MG63 (cell line): ENCODE measurements at regions not wholly inside any gene's neighbourhood (a gene's known extent, or its start where the extent isn't known, plus 50 kb on each side); places are given as distances from the start of the nearest gene placed in this dataset.

Source experiments
- DNase-seq: peaks from one replicate; pipeline ENCODE4 v3.0.0-alpha.2; 2020
- H3K27me3 ChIP-seq: fragments of 250-450 bp; sonication (Bioruptor Pico); 2 replicates; pipeline ENCODE4 v1.5.1; 2020; ENCODE audit warnings: mild to moderate bottlenecking, moderate library complexity
- H3K36me3 ChIP-seq: fragments of 250-450 bp; sonication (Bioruptor Pico); 2 replicates; pipeline ENCODE4 v1.5.1; 2020; ENCODE audit warnings: mild to moderate bottlenecking, moderate library complexity
- H3K4me3 ChIP-seq: fragments of 250-450 bp; sonication (Bioruptor Pico); 2 replicates; pipeline ENCODE4 v1.5.1; 2020; ENCODE audit warnings: mild to moderate bottlenecking, moderate library complexity
- H3K9me3 ChIP-seq: fragments of 250-450 bp; sonication (Bioruptor Pico); 2 replicates; pipeline ENCODE4 v1.5.1; 2020; ENCODE audit warnings: mild to moderate bottlenecking, moderate library complexity

DNA sequence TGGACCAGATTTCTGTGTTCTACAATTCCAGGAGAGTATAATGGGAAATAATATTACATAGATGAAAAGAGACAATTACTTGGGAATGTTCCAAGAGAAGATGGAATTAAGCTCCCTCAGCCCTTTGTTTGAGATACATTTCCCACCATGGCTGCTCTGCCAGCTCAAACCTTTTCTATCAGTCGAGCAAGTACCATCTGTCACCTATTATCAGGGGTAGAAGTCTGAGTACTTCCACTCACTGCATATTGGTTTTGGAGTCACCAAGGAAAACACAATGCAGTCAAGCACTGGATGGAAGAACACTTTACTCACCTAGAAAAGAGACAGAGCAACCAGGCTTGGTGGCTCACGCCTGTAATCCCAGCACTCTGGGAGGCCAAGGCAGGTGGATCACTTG lies 270.4 kb upstream of the FAR2 start:
- no peaks in the 10 kb centered on the region for H3K9me3 ChIP-seq
- H3K27me3 ChIP-seq = 0 out of 2 replicates have a peak, but pooled peaks cover 2% of the 10 kb centered on the region
- no peak overlapping the region for H3K4me3 ChIP-seq
- no peaks in the 10 kb centered on the region for H3K36me3 ChIP-seq
- no peak for DNase-seq

GRCh38 chr12:28879379-28879778 lies 269.7 kb upstream of the FAR2 start:
- DNase-seq = no peak
- H3K9me3 ChIP-seq = no peaks in the 10 kb centered on the region
- H3K4me3 ChIP-seq = no peak overlapping the region
- no peaks in the 10 kb centered on the region for H3K36me3 ChIP-seq
- 0 out of 2 replicates have a peak, but pooled peaks cover 2% of the 10 kb centered on the region for H3K27me3 ChIP-seq

DNA sequence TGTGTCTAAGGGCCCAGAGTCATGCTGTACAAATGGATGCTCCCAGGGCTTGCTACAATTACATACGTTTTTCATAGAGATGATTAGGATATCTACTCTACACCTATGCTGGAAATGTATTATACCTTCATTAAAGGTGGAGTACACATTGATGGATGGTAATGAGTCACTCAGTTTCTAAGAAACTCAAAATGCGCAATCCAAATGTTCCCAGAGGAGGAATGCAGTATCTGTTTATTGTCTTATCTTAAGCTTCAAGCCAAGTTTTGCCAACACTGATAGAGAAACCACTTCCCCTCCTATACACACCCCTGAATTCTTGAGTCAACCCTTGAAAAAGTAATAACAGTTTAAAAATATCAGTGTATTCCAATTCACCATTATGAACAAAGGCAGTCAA lies 266.6 kb upstream of the FAR2 start:
- Histone ChIP-seq H3K36me3 (no peaks in the 10 kb centered on the region), H3K27me3 (0 out of 2 replicates have a peak, but pooled peaks cover 4% of the 10 kb centered on the region), H3K4me3 (no peak overlapping the region), H3K9me3 (no peaks in the 10 kb centered on the region)
- DNase-seq = no peak

DNA sequence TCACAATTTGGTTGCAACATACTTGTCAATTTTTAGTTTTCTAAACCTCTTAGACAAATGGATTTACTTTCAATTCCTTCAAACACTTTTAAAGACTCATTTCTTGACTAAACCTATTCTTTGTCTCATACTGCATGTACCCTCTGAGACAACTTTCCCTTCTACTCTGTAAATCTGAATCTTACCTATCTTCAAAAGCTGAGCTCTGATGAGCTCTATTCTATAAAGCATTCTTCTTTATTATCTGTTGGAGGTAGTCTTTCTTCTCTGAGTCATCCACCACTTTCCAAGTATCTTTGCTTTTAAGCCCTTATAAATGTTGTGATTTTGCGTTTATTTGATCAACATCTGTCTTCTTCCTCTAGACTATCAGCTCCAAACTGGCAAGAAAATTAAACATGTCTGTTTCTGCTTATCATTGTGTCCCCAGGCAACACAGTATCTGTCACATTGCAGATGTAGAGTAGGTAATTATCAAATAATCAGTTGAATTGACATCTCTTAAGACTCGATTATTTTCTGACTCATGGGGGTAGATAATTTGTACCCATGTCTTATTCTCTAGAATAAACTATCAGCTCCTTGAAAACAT lies 265.6 kb upstream of the FAR2 start:
- DNase-seq = no peak
- no peaks in the 10 kb centered on the region for H3K9me3 ChIP-seq
- 0 out of 2 replicates have a peak, but pooled peaks cover 4% of the 10 kb centered on the region for H3K27me3 ChIP-seq
- no peak overlapping the region for H3K4me3 ChIP-seq
- H3K36me3 ChIP-seq = no peaks in the 10 kb centered on the region

- DNase-seq = no peak
- Histone ChIP-seq H3K27me3 (0 out of 2 replicates have a peak, but pooled peaks cover 4% of the 10 kb centered on the region), H3K4me3 (no peak overlapping the region), H3K36me3 (no peaks in the 10 kb centered on the region), H3K9me3 (no peaks in the 10 kb centered on the region)
Measured at GRCh38 chr12:28884904-28885679, 264.0 kb upstream of the FAR2 start.

- no peaks in the 10 kb centered on the region for H3K9me3 ChIP-seq
- H3K36me3 ChIP-seq = no peaks in the 10 kb centered on the region
- H3K27me3 ChIP-seq = 0 out of 2 replicates have a peak, but pooled peaks cover 4% of the 10 kb centered on the region
- no peak overlapping the region for H3K4me3 ChIP-seq
- DNase-seq = no peak
Measured at GRCh38 chr12:28885928-28886327, 263.1 kb upstream of the FAR2 start.

DNA sequence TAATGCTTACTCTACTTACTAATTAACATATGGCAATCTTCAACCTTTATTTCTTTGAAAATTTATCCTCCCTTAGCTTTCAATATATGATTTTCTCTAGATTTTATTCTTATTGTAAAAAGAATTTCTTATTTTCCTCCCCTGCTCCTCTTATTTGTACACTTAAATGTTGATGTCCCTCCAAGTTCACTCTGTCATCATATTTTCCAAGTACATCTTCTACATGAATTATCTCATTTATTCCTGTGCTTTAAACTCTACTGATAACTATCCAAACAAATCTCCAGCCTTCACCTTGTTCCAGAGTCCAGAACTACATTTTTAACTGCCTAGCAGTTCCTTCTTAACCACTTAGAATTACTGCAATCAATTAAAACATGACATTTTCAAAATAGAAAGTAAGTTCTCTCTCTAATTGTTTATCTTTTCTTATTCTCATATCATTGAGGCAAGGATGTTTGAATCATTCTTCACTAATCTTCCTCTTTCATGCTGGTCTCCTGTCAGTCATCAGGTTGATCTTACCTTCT lies 261.6 kb upstream of the FAR2 start:
- Histone ChIP-seq H3K9me3 (no peaks in the 10 kb centered on the region), H3K36me3 (no peaks in the 10 kb centered on the region), H3K4me3 (no peak overlapping the region), H3K27me3 (0 out of 2 replicates have a peak, but pooled peaks cover 4% of the 10 kb centered on the region)
- no peak for DNase-seq

DNA sequence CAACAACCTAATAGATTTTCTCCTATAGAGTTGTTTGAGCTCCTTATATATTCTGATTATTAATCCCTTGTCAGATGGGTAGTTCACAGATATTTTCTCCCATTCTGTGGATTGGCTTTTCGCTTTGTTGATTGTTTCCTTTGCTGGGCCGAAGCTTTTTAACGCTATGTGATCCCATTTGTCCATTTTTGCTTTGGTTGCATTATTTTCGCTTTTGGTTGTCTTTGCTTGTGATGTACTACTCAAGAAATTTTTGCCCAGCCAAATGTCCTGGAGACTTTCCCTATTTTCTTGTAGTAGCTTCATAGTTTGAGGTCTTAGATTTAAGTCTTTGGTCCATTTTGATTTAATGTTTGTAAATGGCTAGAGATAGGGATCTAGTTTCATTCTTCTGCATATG lies 258.4 kb upstream of the FAR2 start:
- H3K9me3 ChIP-seq = no peaks in the 10 kb centered on the region
- H3K36me3 ChIP-seq = no peaks in the 10 kb centered on the region
- H3K4me3 ChIP-seq = no peak overlapping the region
- no peak for DNase-seq
- peaks cover 4% of the 10 kb centered on the region; the same call in 1 of the 2 replicates for H3K27me3 ChIP-seq

DNA sequence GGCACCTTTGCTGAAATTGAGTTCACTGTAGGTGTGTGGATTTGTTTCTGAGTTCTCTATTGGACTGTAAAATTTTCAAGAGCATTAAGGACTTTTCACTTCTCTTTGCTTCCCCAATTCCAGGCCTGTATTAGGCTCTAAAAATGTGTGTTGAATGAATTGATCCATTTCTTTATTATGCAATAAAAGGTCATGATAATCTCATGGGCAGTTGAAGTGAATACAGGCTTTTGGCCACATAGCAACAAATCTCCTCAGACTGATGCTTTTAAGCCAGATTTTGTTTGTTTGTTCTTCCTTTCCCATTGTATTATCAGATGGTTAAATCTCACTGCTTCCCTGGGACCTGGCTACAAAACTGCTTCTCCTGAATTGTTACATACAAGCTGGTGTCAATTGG lies 258.0 kb upstream of the FAR2 start:
- Histone ChIP-seq H3K4me3 (no peak overlapping the region), H3K27me3 (peaks cover 4% of the 10 kb centered on the region; the same call in 1 of the 2 replicates), H3K36me3 (no peaks in the 10 kb centered on the region), H3K9me3 (no peaks in the 10 kb centered on the region)
- DNase-seq = no peak

DNA sequence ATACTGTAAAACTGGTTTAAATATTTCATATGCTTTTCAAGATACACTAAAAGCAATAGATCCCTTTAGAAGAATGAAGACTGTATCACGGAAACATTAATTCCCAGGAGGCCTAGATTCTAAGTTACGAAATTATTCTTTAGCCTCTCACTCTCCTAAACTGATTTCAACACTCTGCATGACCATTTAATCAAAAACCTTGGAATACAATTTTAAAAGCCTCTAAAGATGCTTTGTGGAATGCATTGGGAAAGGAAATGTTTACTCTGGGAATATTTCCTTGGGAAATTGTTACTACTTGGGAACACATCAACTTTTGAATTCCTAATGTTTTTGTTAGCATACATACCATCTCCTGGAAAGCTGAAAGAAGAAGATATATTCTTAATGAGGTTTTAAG lies 255.7 kb upstream of the FAR2 start:
- no peaks in the 10 kb centered on the region for H3K36me3 ChIP-seq
- 0 out of 2 replicates have a peak, but pooled peaks cover 2% of the 10 kb centered on the region for H3K9me3 ChIP-seq
- H3K4me3 ChIP-seq = no peak overlapping the region
- H3K27me3 ChIP-seq = no peaks in the 10 kb centered on the region; the same call in 1 of the 2 replicates
- DNase-seq = no peak

DNA sequence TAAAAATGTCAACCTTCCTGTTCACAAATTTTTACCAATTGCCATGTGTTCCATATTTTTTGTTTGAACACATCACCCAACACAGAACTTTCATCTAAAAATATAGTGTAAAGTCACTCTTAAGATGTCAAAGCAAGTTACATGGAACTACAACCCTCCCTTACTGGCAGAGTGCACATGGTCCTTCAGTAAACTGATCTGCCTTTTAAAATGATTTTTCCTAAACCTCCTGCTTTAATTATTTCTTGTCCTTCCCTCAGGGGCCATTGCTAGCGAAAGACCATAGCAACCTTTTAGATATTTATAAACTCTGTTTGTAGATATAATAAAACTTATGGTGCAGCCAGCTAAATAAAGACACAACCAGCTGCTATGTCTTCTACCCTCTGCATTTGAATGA lies 255.2 kb upstream of the FAR2 start:
- no peak for DNase-seq
- Histone ChIP-seq H3K9me3 (0 out of 2 replicates have a peak, but pooled peaks cover 2% of the 10 kb centered on the region), H3K36me3 (no peaks in the 10 kb centered on the region), H3K27me3 (no peaks in the 10 kb centered on the region; the same call in 1 of the 2 replicates), H3K4me3 (no peak overlapping the region)

DNA sequence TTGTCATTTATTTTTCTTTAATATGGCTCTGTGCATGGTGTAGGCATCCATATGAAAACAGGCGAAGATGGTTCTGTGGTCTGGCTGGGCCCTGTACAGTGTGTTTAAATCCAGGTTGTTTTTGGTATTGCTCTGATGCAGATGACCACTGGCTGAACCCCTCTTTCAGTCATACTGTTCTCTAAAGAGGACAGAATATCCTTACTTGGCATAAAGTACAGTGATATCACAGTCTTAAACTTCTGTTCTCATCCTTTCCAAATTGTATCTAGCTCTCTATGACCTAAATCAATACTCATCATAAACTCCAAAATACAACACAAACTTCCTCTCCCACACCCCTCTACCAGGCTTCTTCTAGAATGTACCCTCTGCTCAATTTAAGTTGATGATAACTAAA lies 252.7 kb upstream of the FAR2 start:
- Histone ChIP-seq H3K4me3 (no peak overlapping the region), H3K9me3 (peaks cover 12% of the 10 kb centered on the region), H3K36me3 (no peaks in the 10 kb centered on the region), H3K27me3 (no peaks in the 10 kb centered on the region; the same call in 1 of the 2 replicates)
- DNase-seq = no peak

DNA sequence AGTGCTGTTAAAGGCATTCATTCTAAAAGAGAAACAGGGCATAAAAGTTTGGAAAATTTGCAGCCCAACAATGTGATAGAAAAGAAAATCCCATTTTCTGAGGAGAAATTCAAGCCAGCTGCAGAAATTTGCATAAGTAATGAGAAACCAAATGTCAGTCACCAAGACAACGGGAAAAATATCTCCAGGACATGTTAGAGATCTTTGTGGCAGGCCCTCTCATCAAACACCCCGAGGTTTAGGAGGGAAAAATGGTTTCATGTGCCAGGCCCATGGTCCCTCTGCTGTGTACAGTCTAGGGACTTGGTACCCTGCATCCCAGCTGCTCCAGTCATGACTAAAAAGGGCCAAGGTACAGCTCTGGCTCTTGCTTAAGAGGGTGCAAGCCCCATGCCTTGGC lies 251.0 kb upstream of the FAR2 start:
- no peak for DNase-seq
- peaks cover 16% of the 10 kb centered on the region for H3K9me3 ChIP-seq

DNA sequence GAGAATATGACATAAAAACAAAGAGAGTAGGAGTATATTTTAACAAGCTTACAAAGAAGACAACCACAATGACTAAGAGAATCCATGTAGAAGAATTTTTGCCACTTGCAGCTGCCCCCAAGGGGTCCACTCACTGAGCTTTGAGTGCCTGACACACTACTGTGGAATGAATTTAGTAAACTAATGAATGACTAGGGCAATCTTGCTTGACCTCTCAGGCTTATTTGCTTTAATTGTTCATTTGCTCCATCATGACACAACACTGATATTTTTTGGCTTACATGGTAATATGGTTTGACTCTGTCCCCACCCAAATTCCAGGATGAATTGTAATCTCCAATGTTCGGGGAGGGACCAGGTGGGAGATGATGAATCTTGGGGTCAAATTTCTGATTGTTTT lies 249.1 kb upstream of the FAR2 start:
- no peaks in the 10 kb centered on the region for H3K36me3 ChIP-seq
- H3K9me3 ChIP-seq = peaks cover 16% of the 10 kb centered on the region
- no peak overlapping the region for H3K4me3 ChIP-seq
- DNase-seq = peak; percentile 43
- no peaks in the 10 kb centered on the region for H3K27me3 ChIP-seq

More for the DNA sequence above, 251.0 kb upstream of the FAR2 start:
- no peaks in the 10 kb centered on the region; the same call in 1 of the 2 replicates for H3K27me3 ChIP-seq
- H3K4me3 ChIP-seq = no peak overlapping the region
- no peaks in the 10 kb centered on the region for H3K36me3 ChIP-seq

DNA sequence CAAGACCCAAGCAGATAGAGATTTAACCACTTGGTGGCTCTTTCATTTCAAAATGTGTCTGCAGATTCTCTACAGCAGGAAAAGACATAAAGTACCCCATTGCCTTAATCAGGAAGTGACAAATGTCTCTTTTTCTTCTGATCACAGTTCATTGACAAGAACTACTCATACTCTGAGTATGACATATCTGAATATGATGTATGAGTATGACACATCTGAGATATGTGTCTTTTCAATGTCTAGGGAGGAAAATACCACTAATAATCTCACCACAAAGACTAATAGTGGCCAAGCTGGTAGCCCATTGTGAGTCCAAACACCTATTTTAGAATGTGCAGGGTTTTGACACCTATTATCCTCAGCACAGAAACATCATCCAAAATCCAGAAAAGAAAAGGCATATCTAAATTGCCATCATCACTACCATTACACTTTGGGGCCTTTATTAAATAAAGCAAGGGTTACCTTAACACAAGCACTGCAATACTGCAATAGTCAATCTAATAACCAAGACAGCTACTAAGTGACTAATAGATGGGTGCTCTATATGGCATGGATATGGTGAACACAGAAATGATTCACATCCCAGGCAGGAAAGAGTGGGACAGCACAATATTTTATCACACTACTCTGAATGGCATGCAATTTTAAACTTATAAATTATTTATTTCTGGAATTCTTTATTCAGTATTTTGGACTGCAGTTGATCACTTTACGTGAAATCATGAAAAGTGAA lies 243.7 kb upstream of the FAR2 start:
- H3K27me3 ChIP-seq = no peaks in the 10 kb centered on the region
- H3K4me3 ChIP-seq = no peak overlapping the region
- no peak for DNase-seq

GRCh38 chr12:28908646-28909045 lies 240.4 kb upstream of the FAR2 start:
- Histone ChIP-seq H3K9me3 (peaks cover 18% of the 10 kb centered on the region), H3K36me3 (no peaks in the 10 kb centered on the region), H3K4me3 (no peak overlapping the region), H3K27me3 (no peaks in the 10 kb centered on the region)
- DNase-seq = no peak

More for the DNA sequence above, 243.7 kb upstream of the FAR2 start:
- H3K9me3 ChIP-seq = peaks cover 19% of the 10 kb centered on the region
- no peaks in the 10 kb centered on the region for H3K36me3 ChIP-seq

DNA sequence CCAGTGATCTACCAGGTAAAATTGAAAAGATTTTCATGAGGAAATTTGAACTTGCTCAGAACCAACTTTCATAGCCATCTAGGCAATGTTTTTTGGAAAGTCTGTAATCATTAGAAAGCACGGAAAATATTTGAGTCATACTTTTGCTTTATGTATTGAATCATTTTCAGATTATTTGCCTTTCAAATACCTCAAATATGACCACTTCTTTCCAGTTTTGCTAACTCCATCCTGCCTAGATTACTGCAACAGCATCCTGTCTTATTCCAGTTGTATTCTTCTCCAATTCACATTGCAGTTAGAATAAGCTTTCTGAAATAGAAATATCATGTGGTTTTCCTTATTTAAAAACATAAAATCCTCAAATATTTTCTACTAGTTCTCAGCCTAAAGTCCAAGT lies 239.8 kb upstream of the FAR2 start:
- H3K36me3 ChIP-seq = no peaks in the 10 kb centered on the region
- no peak overlapping the region for H3K4me3 ChIP-seq
- no peak for DNase-seq
- H3K27me3 ChIP-seq = no peaks in the 10 kb centered on the region
- peaks cover 23% of the 10 kb centered on the region for H3K9me3 ChIP-seq
